ENCODE measurements at regions not wholly inside any gene's neighbourhood (a gene's known extent, or its start where the extent isn't known, plus 50 kb on each side); places are given as distances from the start of the nearest gene placed in this dataset.

GRCh38 chr15:88727439-88727838 lies 75.8 kb upstream of the ACAN start:
- no peaks in the 10 kb centered on the region for H3K27me3 ChIP-seq
- no peak overlapping the region for H3K4me3 ChIP-seq (ENCODE audit: low read depth in 1 of 2, low read length in 1 of 2)
- no peaks in the 10 kb centered on the region for H3K36me3 ChIP-seq

GRCh38 chr15:88729581-88729980 lies 73.7 kb upstream of the ACAN start:
- Histone ChIP-seq H3K36me3 (no peaks in the 10 kb centered on the region), H3K4me1 (ENCODE audit: control insufficient read depth in 1 of 2, insufficient read depth in 1 of 2, low read depth in 1 of 2, low read length in 1 of 2) (no peaks in the 10 kb centered on the region), H3K4me3 (ENCODE audit: low read depth in 1 of 2, low read length in 1 of 2) (no peak overlapping the region), H3K27me3 (no peaks in the 10 kb centered on the region), H3K9me3 (no peaks in the 10 kb centered on the region), H3K27ac (no peak overlapping the region)
- TF ChIP-seq CTCF (IDR thresholded peaks at IDR 0.05): no peak

More at GRCh38 chr15:88727439-88727838, 75.8 kb upstream of the ACAN start:
- TF ChIP-seq CTCF (IDR thresholded peaks at IDR 0.05): no peak
- Histone ChIP-seq H3K9me3 (no peaks in the 10 kb centered on the region), H3K27ac (no peak overlapping the region), H3K4me1 (ENCODE audit: control insufficient read depth in 1 of 2, insufficient read depth in 1 of 2, low read depth in 1 of 2, low read length in 1 of 2) (no peaks in the 10 kb centered on the region)

DNA sequence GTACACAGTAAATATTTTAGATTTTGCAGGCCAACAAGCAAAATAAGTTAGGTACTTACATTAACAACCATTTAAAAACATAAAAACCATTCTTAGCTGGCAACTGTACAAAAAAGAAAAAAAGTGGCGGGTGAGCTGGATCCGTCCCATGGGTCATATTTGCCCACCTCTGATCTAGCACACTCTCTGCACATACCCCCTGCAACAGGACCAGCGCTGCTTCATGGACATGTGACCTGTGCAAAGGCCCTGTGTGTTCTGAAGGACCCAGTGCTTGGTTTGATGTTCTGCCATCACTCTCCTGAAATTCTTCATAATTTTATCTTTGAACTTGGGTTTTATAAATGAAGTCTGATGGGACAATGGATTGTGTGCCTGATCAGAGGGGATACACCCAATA lies 72.5 kb upstream of the ACAN start:
- no peaks in the 10 kb centered on the region for H3K4me1 ChIP-seq (ENCODE audit: control insufficient read depth in 1 of 2, insufficient read depth in 1 of 2, low read depth in 1 of 2, low read length in 1 of 2)
- no peak for TF ChIP-seq CTCF (IDR thresholded peaks at IDR 0.05)
- no peak overlapping the region for H3K27ac ChIP-seq
- H3K27me3 ChIP-seq: no peaks in the 10 kb centered on the region
- no peak overlapping the region for H3K4me3 ChIP-seq (ENCODE audit: low read depth in 1 of 2, low read length in 1 of 2)
- H3K36me3 ChIP-seq: no peaks in the 10 kb centered on the region
- no peaks in the 10 kb centered on the region for H3K9me3 ChIP-seq

DNA sequence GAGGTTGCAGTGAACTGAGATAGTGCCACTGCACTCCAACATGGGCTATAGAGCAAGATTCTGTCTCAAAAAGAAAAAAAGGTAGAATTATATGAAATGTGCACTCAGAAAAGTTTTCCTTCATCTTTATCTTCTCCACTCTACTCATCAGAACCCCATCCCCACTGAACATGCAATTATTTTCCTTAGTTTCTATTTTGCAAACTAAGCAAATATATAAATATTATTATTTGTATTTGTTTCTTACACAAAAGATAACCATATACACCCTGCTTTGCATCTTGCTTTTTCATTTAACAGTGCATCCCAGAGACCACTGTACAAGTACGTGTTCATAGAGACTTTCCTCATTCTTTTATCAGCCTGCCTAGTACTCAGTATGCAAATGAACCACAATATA lies 68.0 kb upstream of the ACAN start:
- Histone ChIP-seq H3K27me3 (peaks cover 13% of the 10 kb centered on the region), H3K36me3 (no peaks in the 10 kb centered on the region), H3K4me1 (ENCODE audit: control insufficient read depth in 1 of 2, insufficient read depth in 1 of 2, low read depth in 1 of 2, low read length in 1 of 2) (no peaks in the 10 kb centered on the region), H3K9me3 (no peaks in the 10 kb centered on the region), H3K4me3 (ENCODE audit: low read depth in 1 of 2, low read length in 1 of 2) (no peak overlapping the region), H3K27ac (no peak overlapping the region)
- TF ChIP-seq CTCF (IDR thresholded peaks at IDR 0.05): no peak

- no peaks in the 10 kb centered on the region for H3K36me3 ChIP-seq
- H3K9me3 ChIP-seq: no peaks in the 10 kb centered on the region
- no peak overlapping the region for H3K4me3 ChIP-seq (ENCODE audit: low read depth in 1 of 2, low read length in 1 of 2)
- TF ChIP-seq CTCF (IDR thresholded peaks at IDR 0.05): no peak
- no peaks in the 10 kb centered on the region for H3K4me1 ChIP-seq (ENCODE audit: control insufficient read depth in 1 of 2, insufficient read depth in 1 of 2, low read depth in 1 of 2, low read length in 1 of 2)
- no peak overlapping the region for H3K27ac ChIP-seq
- H3K27me3 ChIP-seq: peaks cover 13% of the 10 kb centered on the region
These were observed 67.0 kb upstream of the ACAN start for GRCh38 chr15:88736204-88736603.

- Histone ChIP-seq H3K9me3 (no peaks in the 10 kb centered on the region), H3K27me3 (peaks cover 13% of the 10 kb centered on the region), H3K4me3 (ENCODE audit: low read depth in 1 of 2, low read length in 1 of 2) (no peak overlapping the region), H3K36me3 (no peaks in the 10 kb centered on the region), H3K4me1 (ENCODE audit: control insufficient read depth in 1 of 2, insufficient read depth in 1 of 2, low read depth in 1 of 2, low read length in 1 of 2) (no peaks in the 10 kb centered on the region), H3K27ac (no peak overlapping the region)
- TF ChIP-seq CTCF (IDR thresholded peaks at IDR 0.05): no peak
These were observed 64.4 kb upstream of the ACAN start for GRCh38 chr15:88738796-88739195.

Data from neutrophil (primary cell).